Kidney (tissue), 13 donors: ENCODE measurements at regions not wholly inside any gene's neighbourhood (a gene's known extent, or its start where the extent isn't known, plus 50 kb on each side); places are given as distances from the start of the nearest gene placed in this dataset.

Experiments used
- DNase-seq, 5 donors: peaks; one replicate each; pipeline ENCODE4 v3.0.0-alpha.2; 2013 to 2020
- FAIRE-seq: peaks from 2 replicates; lab custom pipeline; 2012; peaks lifted over from hg19 to GRCh38; lab: Jason Lieb, UNC
- H3K27ac ChIP-seq, 2 donors: one replicate each; pipeline ENCODE4 v1.7.0; 2013; ENCODE audit warnings: low read depth in 2 of 2, low read length in 2 of 2, inconsistent platforms in 1 of 2
- H3K27me3 ChIP-seq: one replicate; pipeline ENCODE4 v1.7.1; 2013; ENCODE audit warnings: low read length, inconsistent platforms; ENCODE audit not compliant: control insufficient read depth, insufficient read depth
- H3K36me3 ChIP-seq, 3 donors: one replicate each; pipeline versions ENCODE4 v1.7.0 to v1.7.1; 2013; ENCODE audit warnings: low read length in 3 of 3, control low read depth in 1 of 3, inconsistent platforms in 1 of 3; ENCODE audit not compliant: insufficient read depth in 3 of 3, control insufficient read depth in 2 of 3
- H3K4me1 ChIP-seq, 3 donors: one replicate each; pipeline versions ENCODE4 v1.7.0 to v1.7.1; 2013; ENCODE audit warnings: low read length in 3 of 3, inconsistent platforms in 1 of 3, low read depth in 1 of 3; ENCODE audit not compliant: control insufficient read depth in 2 of 3, insufficient read depth in 2 of 3
- H3K4me3 ChIP-seq, 3 donors: one replicate each; pipeline versions ENCODE4 v1.7.0 to v1.8.1; 2013; ENCODE audit warnings: low read length in 3 of 3, control low read depth in 1 of 3, inconsistent platforms in 1 of 3
- H3K9ac ChIP-seq, 3 donors: one replicate each; pipeline versions ENCODE4 v1.7.0 to v1.7.1; 2013; ENCODE audit warnings: low read length in 3 of 3, control low read depth in 1 of 3, inconsistent platforms in 1 of 3
- H3K9me3 ChIP-seq, 3 donors: one replicate each; pipeline versions ENCODE4 v1.7.0 to v1.7.1; 2013; ENCODE audit warnings: low read length in 3 of 3, control low read depth in 1 of 3, inconsistent platforms in 1 of 3; ENCODE audit not compliant: control insufficient read depth in 2 of 3, insufficient read depth in 1 of 3
- intact Hi-C: fragments of 100-400 bp; cut with DNase I; formaldehyde crosslinking; loops from one replicate; pipeline ENCODE4 v1.11.1; 2022
- TF ChIP-seq, protein P1 (sequence below): IDR thresholded peaks from 3 replicates; pipeline ENCODE4 v1.5.1; 2012; ENCODE audit warnings: mild to moderate bottlenecking, moderate library complexity, borderline replicate concordance; ENCODE audit not compliant: insufficient read depth; ENCODE audit errors: extremely low read depth
- donor health status: control.
- donor health status: control.
- donor health status: control.
- donor health status: control.
- donor health status: control.
- donor health status: DM: yes; HTN: yes; CAD: no.
- donor health status: Normal renal cell carcinoma (clear cell type).

DNA sequence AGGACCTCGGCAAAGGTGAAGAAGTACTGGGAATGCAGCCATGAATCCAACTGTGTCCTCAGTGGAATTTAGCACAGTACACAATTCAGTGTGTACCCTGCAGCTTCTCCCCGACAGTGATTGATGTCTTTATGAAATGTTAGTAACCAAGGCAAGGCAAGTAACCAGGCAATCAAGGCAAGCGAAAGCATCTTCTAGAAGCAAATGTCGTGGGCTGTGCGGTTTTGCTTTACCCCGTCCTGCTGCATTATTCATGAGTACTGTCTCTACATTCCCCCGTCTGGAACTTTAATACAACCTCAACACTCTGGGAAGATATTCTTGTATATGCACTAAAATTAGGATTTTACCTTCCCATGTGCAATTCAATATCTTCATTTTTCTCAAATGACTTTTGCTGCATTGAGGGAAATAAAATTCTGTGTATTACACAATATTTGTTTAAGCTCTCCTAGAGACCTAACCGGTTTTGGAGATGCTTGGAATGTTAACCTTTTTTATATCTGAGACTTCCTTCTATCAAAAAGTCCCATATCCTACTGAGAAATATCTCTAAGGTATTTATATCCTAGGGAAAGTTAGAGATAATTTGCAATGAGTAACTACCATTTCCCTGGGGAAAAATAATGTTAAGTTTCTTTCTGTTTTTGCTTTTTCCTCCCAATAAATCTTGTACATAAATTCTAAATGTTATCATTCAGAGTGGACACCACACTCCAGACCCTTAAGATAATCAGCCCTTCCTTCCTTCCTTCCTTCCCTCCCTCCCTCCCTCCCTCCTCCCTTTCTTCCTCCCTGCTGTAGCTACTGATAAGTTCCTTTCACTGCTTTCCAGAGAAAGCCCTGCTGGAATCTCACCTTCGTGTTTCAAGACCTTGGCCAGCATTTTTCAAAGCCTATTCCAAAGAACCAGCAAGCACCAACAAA lies 51.9 kb upstream of the ADORA2B start:
- intact Hi-C loops, result no loop called here
- Histone ChIP-seq H3K27me3 (no peaks in the 10 kb centered on the region), H3K36me3 (no peaks in the 10 kb centered on the region), H3K4me1 (peaks cover 0 to 3% (median 0%) of the 10 kb centered on the region in 3 donors), H3K4me3 (no peak overlapping the region), H3K27ac (no peak overlapping the region), H3K9ac (no peak overlapping the region), H3K9me3 (no peaks in the 10 kb centered on the region)
- FAIRE-seq, result no peak
- TF ChIP-seq, protein P1, sequence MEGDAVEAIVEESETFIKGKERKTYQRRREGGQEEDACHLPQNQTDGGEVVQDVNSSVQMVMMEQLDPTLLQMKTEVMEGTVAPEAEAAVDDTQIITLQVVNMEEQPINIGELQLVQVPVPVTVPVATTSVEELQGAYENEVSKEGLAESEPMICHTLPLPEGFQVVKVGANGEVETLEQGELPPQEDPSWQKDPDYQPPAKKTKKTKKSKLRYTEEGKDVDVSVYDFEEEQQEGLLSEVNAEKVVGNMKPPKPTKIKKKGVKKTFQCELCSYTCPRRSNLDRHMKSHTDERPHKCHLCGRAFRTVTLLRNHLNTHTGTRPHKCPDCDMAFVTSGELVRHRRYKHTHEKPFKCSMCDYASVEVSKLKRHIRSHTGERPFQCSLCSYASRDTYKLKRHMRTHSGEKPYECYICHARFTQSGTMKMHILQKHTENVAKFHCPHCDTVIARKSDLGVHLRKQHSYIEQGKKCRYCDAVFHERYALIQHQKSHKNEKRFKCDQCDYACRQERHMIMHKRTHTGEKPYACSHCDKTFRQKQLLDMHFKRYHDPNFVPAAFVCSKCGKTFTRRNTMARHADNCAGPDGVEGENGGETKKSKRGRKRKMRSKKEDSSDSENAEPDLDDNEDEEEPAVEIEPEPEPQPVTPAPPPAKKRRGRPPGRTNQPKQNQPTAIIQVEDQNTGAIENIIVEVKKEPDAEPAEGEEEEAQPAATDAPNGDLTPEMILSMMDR, result no peak
- peak in 3 of 5 donors; percentile 21 to 54 (median 50) for DNase-seq

DNA sequence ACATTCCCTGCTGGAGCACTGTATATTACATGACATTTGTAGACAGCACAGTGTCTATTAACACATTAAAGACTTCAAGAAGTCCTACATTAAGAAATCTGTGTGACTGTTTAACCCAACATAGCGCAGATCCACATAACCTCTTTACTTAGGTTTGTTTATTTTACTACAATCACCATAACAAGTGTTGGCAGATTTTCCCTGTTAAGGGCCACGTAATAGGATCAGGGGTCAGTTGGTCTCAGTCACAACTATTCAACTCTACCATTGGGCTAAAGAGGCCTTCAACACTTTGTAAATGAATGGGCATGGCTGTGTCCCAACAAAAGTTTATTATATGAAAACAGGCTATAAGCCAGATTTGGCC lies 51.3 kb upstream of the ADORA2B start:
- peaks cover 0 to 3% (median 0%) of the 10 kb centered on the region in 3 donors for H3K4me1 ChIP-seq
- DNase-seq, result peak in 1 of 5 donors; percentile 19
- TF ChIP-seq, protein P1, result no peak
- no peak overlapping the region for H3K4me3 ChIP-seq
- intact Hi-C loops, result no loop called here
- H3K9ac ChIP-seq, result no peak overlapping the region
- no peak for FAIRE-seq
- no peaks in the 10 kb centered on the region for H3K9me3 ChIP-seq
- no peaks in the 10 kb centered on the region for H3K27me3 ChIP-seq
- H3K36me3 ChIP-seq, result no peaks in the 10 kb centered on the region
- H3K27ac ChIP-seq, result no peak overlapping the region

DNA sequence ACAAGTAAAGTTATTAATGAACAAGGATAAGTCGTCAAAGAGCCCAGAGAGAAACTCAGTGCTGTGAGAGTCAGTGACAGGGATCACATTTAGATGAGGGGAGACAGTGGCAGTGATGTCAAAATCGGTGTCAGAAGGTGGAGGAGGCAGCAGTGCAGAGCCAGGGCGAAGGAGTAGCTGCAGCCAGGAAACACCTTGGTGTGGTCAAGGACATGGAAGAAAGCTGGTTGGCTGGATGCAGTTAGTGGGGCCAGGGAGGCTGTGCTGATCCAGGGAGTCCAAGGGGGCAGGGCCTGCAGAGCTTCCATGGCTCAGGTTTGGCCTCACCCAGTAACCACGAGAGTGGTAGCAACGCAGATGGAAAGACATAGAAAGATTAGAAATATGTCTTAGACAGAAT lies 50.7 kb upstream of the ADORA2B start:
- H3K9ac ChIP-seq, result no peak overlapping the region
- H3K4me3 ChIP-seq, result no peak overlapping the region
- no peak overlapping the region for H3K27ac ChIP-seq
- H3K4me1 ChIP-seq, result peaks cover 0 to 3% (median 0%) of the 10 kb centered on the region in 3 donors
- no peaks in the 10 kb centered on the region for H3K27me3 ChIP-seq
- H3K9me3 ChIP-seq, result no peaks in the 10 kb centered on the region
- DNase-seq (no peak), FAIRE-seq (no peak)
- intact Hi-C loops, result no loop called here
- no peaks in the 10 kb centered on the region for H3K36me3 ChIP-seq
- TF ChIP-seq, protein P1, result no peak
